Nephron progenitor cell (in vitro differentiated cells): ENCODE measurements at regions not wholly inside any gene's neighbourhood (a gene's known extent, or its start where the extent isn't known, plus 50 kb on each side); places are given as distances from the start of the nearest gene placed in this dataset.

Experiments
- DNase-seq: peaks from one replicate; pipeline ENCODE4 v3.0.0; 2021
- H3K27ac Mint-ChIP-seq: 2 replicates; pipeline ENCODE4 v1.8.0; 2021; ENCODE audit warnings: mild to moderate bottlenecking, moderate library complexity, mixed read lengths
- H3K27me3 Mint-ChIP-seq: 2 replicates; pipeline ENCODE4 v1.8.0; 2021; ENCODE audit warnings: mild to moderate bottlenecking, low read depth, mixed read lengths; ENCODE audit not compliant: poor library complexity
- H3K36me3 Mint-ChIP-seq: 2 replicates; pipeline ENCODE4 v1.8.0; 2021; ENCODE audit warnings: low read depth, mixed read lengths
- H3K4me1 Mint-ChIP-seq: 2 replicates; pipeline ENCODE4 v1.8.0; 2021; ENCODE audit warnings: mixed read lengths
- H3K4me3 Mint-ChIP-seq: 2 replicates; pipeline ENCODE4 v1.8.0; 2021; ENCODE audit warnings: mild to moderate bottlenecking, moderate library complexity, mixed read lengths
- H3K9me3 Mint-ChIP-seq: 2 replicates; pipeline ENCODE4 v1.8.0; 2021; ENCODE audit warnings: mild to moderate bottlenecking, moderate library complexity, mixed read lengths
- TF ChIP-seq, protein P1 (sequence below): fragments of 200-600 bp; sonication (generic); IDR thresholded peaks from 2 replicates; pipeline ENCODE4 v1.5.0; 2021; ENCODE audit warnings: antibody characterized with exemption

DNA sequence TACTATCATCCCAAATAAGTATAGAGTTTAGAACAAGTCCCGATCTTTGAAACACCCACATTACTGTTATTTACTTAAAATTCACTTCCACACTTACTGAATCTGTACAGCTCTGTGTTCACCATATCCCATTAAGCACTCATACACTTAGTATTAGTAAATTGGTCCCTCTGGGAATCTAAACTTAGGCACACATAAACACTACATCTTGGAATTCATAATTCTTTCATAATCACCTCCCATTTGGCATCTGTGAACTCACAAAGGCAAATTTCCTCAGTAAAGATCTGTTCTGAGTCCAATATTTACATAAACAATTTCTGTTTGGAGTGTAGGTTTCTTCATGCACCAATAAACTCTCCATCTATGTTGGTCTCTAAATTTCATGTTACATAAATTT is 52.6 kb upstream of the PPARGC1A start:
- TF ChIP-seq, protein P1, sequence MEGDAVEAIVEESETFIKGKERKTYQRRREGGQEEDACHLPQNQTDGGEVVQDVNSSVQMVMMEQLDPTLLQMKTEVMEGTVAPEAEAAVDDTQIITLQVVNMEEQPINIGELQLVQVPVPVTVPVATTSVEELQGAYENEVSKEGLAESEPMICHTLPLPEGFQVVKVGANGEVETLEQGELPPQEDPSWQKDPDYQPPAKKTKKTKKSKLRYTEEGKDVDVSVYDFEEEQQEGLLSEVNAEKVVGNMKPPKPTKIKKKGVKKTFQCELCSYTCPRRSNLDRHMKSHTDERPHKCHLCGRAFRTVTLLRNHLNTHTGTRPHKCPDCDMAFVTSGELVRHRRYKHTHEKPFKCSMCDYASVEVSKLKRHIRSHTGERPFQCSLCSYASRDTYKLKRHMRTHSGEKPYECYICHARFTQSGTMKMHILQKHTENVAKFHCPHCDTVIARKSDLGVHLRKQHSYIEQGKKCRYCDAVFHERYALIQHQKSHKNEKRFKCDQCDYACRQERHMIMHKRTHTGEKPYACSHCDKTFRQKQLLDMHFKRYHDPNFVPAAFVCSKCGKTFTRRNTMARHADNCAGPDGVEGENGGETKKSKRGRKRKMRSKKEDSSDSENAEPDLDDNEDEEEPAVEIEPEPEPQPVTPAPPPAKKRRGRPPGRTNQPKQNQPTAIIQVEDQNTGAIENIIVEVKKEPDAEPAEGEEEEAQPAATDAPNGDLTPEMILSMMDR = no peak
- H3K4me1 Mint-ChIP-seq = peaks cover 28% of the 10 kb centered on the region
- H3K36me3 Mint-ChIP-seq = no peaks in the 10 kb centered on the region
- no peak for DNase-seq
- no peak overlapping the region for H3K4me3 Mint-ChIP-seq
- H3K27ac Mint-ChIP-seq = no peak overlapping the region
- no peaks in the 10 kb centered on the region for H3K27me3 Mint-ChIP-seq
- no peaks in the 10 kb centered on the region for H3K9me3 Mint-ChIP-seq
